ENCODE measurements at regions not wholly inside any gene's neighbourhood (a gene's known extent, or its start where the extent isn't known, plus 50 kb on each side); places are given as distances from the start of the nearest gene placed in this dataset.

GRCh38 chr9:78826527-78826926 lies 529.6 kb downstream of the PSAT1 start:
- no peak overlapping the region for H2AFZ ChIP-seq
- 52% methylated on average over 3 of the region's 3 CpGs for WGBS, 2 experiments (ENCODE audit: low coverage in 1 of 2, low lambda C conversion rate in 2 of 2, missing lambda C conversion rate in 2 of 2)
- no peak for DNase-seq
- TF ChIP-seq EZH2 (IDR thresholded peaks at IDR 0.05; ENCODE audit: insufficient read depth, poor library complexity, severe bottlenecking) = no peak
- TF ChIP-seq EZH2phosphoT487 (IDR thresholded peaks at IDR 0.05; ENCODE audit: insufficient read depth, low read depth) = no peak
- no peaks in the 10 kb centered on the region for H3K27me3 ChIP-seq (replicated peaks; ENCODE audit: insufficient read depth)
- H3K9me3 ChIP-seq (ENCODE audit: low read depth) = no peaks in the 10 kb centered on the region
- H3K9ac ChIP-seq = no peak overlapping the region
- H3K36me3 ChIP-seq (ENCODE audit: low read depth) = no peaks in the 10 kb centered on the region
- peaks cover 3% of the 10 kb centered on the region for H3K4me1 ChIP-seq (ENCODE audit: insufficient read depth)
- 0 out of 2 replicates have a peak, but pooled peaks cover 3% of the 10 kb centered on the region for H3F3A ChIP-seq (ENCODE audit: insufficient read depth)
- H3K27ac ChIP-seq = no peak overlapping the region
- H3K79me2 ChIP-seq (ENCODE audit: insufficient read depth) = no peaks in the 10 kb centered on the region
- H4K20me1 ChIP-seq (ENCODE audit: insufficient read depth) = no peaks in the 10 kb centered on the region
- in situ Hi-C loops (cut with MboI) = no loop called here
- H3K4me3 ChIP-seq = no peak overlapping the region
- no peak overlapping the region for H3K4me2 ChIP-seq (ENCODE audit: unreplicated experiment)
- no peaks in the 10 kb centered on the region for H3K9me2 ChIP-seq (ENCODE audit: insufficient read depth)

GRCh38 chr9:78828521-78828920 lies 531.6 kb downstream of the PSAT1 start:
- no peak for DNase-seq
- TF ChIP-seq EZH2phosphoT487 (IDR thresholded peaks at IDR 0.05; ENCODE audit: insufficient read depth, low read depth) = no peak
- TF ChIP-seq EZH2 (IDR thresholded peaks at IDR 0.05; ENCODE audit: insufficient read depth, poor library complexity, severe bottlenecking) = no peak
- no peaks in the 10 kb centered on the region for H3K36me3 ChIP-seq (ENCODE audit: low read depth)
- no peak overlapping the region for H3K27ac ChIP-seq
- no peaks in the 10 kb centered on the region for H3K9me3 ChIP-seq (ENCODE audit: low read depth)
- WGBS, 2 experiments (ENCODE audit: low coverage in 1 of 2, low lambda C conversion rate in 2 of 2, missing lambda C conversion rate in 2 of 2) = 79 to 89% methylated on average over 6 of the region's 6 CpGs
- no peak overlapping the region for H3K9ac ChIP-seq
- H3K27me3 ChIP-seq (replicated peaks; ENCODE audit: insufficient read depth) = no peaks in the 10 kb centered on the region
- H3K4me1 ChIP-seq (ENCODE audit: insufficient read depth) = peaks cover 14% of the 10 kb centered on the region
- in situ Hi-C loops (cut with MboI) = no loop called here
- H3K9me2 ChIP-seq (ENCODE audit: insufficient read depth) = no peaks in the 10 kb centered on the region
- H4K20me1 ChIP-seq (ENCODE audit: insufficient read depth) = no peaks in the 10 kb centered on the region
- H3K4me3 ChIP-seq = no peak overlapping the region
- H3K4me2 ChIP-seq (ENCODE audit: unreplicated experiment) = no peak overlapping the region
- H3F3A ChIP-seq (ENCODE audit: insufficient read depth) = peaks cover 12% of the 10 kb centered on the region; the same call in 1 of the 2 replicates
- H3K79me2 ChIP-seq (ENCODE audit: insufficient read depth) = no peaks in the 10 kb centered on the region
- no peak overlapping the region for H2AFZ ChIP-seq

GRCh38 chr9:78830301-78830700 lies 533.4 kb downstream of the PSAT1 start:
- H3K9me3 ChIP-seq (ENCODE audit: low read depth) = no peaks in the 10 kb centered on the region
- H3K9me2 ChIP-seq (ENCODE audit: insufficient read depth) = no peaks in the 10 kb centered on the region
- H3K36me3 ChIP-seq (ENCODE audit: low read depth) = no peaks in the 10 kb centered on the region
- no peaks in the 10 kb centered on the region for H4K20me1 ChIP-seq (ENCODE audit: insufficient read depth)
- no peaks in the 10 kb centered on the region for H3K27me3 ChIP-seq (replicated peaks; ENCODE audit: insufficient read depth)
- H3K79me2 ChIP-seq (ENCODE audit: insufficient read depth) = no peaks in the 10 kb centered on the region
- no peak overlapping the region for H3K4me2 ChIP-seq (ENCODE audit: unreplicated experiment)
- peaks cover 12% of the 10 kb centered on the region; the same call in 1 of the 2 replicates for H3F3A ChIP-seq (ENCODE audit: insufficient read depth)
- H2AFZ ChIP-seq = no peak overlapping the region
- H3K4me3 ChIP-seq = no peak overlapping the region
- H3K27ac ChIP-seq = no peak overlapping the region
- TF ChIP-seq EZH2phosphoT487 (IDR thresholded peaks at IDR 0.05; ENCODE audit: insufficient read depth, low read depth) = no peak
- TF ChIP-seq EZH2 (IDR thresholded peaks at IDR 0.05; ENCODE audit: insufficient read depth, poor library complexity, severe bottlenecking) = no peak
- DNase-seq = no peak
- 89 to 93% methylated on average over 1 of the region's 1 CpG for WGBS, 2 experiments (ENCODE audit: low coverage in 1 of 2, low lambda C conversion rate in 2 of 2, missing lambda C conversion rate in 2 of 2)
- no peak overlapping the region for H3K9ac ChIP-seq
- in situ Hi-C loops (cut with MboI) = no loop called here
- H3K4me1 ChIP-seq (ENCODE audit: insufficient read depth) = peaks cover 14% of the 10 kb centered on the region

GRCh38 chr9:78831726-78832125 lies 534.8 kb downstream of the PSAT1 start:
- Histone ChIP-seq H3K27me3 (replicated peaks; ENCODE audit: insufficient read depth) (no peaks in the 10 kb centered on the region), H3K79me2 (ENCODE audit: insufficient read depth) (no peaks in the 10 kb centered on the region), H3K4me1 (ENCODE audit: insufficient read depth) (peaks cover 14% of the 10 kb centered on the region), H3K4me3 (no peak overlapping the region), H3K9me2 (ENCODE audit: insufficient read depth) (no peaks in the 10 kb centered on the region), H3K36me3 (ENCODE audit: low read depth) (no peaks in the 10 kb centered on the region), H2AFZ (no peak overlapping the region), H3F3A (ENCODE audit: insufficient read depth) (peaks cover 12% of the 10 kb centered on the region; the same call in 1 of the 2 replicates), H4K20me1 (ENCODE audit: insufficient read depth) (no peaks in the 10 kb centered on the region), H3K9me3 (ENCODE audit: low read depth) (no peaks in the 10 kb centered on the region), H3K9ac (no peak overlapping the region), H3K4me2 (ENCODE audit: unreplicated experiment) (no peak overlapping the region), H3K27ac (no peak overlapping the region)
- TF ChIP-seq EZH2phosphoT487 (IDR thresholded peaks at IDR 0.05; ENCODE audit: insufficient read depth, low read depth) = no peak
- TF ChIP-seq EZH2 (IDR thresholded peaks at IDR 0.05; ENCODE audit: insufficient read depth, poor library complexity, severe bottlenecking) = no peak
- in situ Hi-C loops (cut with MboI) = no loop called here
- peak; percentile 16 for DNase-seq
- WGBS, 2 experiments (ENCODE audit: low coverage in 1 of 2, low lambda C conversion rate in 2 of 2, missing lambda C conversion rate in 2 of 2) = 4 to 5% methylated on average over 1 of the region's 1 CpG

Data from GM23248 (cell line).